AG09319 (cell line): ENCODE measurements at regions not wholly inside any gene's neighbourhood (a gene's known extent, or its start where the extent isn't known, plus 50 kb on each side); places are given as distances from the start of the nearest gene placed in this dataset.
A peak's percentile ranks its signal among the peaks of the same experiment; 100 is the strongest.

Experiments used
- DNase-seq: peaks from one replicate; pipeline ENCODE4 v3.0.0-alpha.2; 2010; ENCODE audit warnings: low read depth; ENCODE audit errors: extremely low read depth
- CTCF ChIP-seq: IDR thresholded peaks from 2 replicates; pipeline ENCODE4 v1.5.1; 2011; ENCODE audit warnings: low read depth, mild to moderate bottlenecking, inconsistent platforms, low read length, moderate library complexity

GRCh38 chr3:73235768-73236167 lies 174.3 kb downstream of the EBLN2 start:
- TF ChIP-seq CTCF = no peak
- no peak for DNase-seq

- no peak for TF ChIP-seq CTCF
- no peak for DNase-seq
These were observed 175.4 kb downstream of the EBLN2 start for GRCh38 chr3:73236867-73237266.

DNA sequence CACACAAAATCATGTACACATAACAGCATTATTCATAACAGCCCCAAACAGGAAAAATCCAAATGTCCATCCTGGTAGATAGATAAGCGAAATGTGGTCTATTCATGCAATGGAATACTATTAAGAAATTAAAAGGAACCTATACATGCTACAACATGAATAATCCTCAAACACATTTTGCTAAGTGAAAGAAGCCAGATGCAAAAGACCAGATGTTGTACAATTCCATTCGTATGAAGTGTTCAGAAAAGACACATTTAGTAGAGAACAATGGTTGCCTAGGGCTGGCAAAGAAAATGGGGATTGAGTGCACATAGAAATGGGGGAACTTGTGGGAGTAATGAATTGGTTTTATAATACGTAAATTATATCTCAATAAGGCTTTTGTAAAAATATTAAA lies 182.3 kb downstream of the EBLN2 start:
- no peak for TF ChIP-seq CTCF
- DNase-seq = no peak

GRCh38 chr3:73245459-73245858 lies 184.0 kb downstream of the EBLN2 start:
- no peak for DNase-seq
- TF ChIP-seq CTCF = no peak

DNA sequence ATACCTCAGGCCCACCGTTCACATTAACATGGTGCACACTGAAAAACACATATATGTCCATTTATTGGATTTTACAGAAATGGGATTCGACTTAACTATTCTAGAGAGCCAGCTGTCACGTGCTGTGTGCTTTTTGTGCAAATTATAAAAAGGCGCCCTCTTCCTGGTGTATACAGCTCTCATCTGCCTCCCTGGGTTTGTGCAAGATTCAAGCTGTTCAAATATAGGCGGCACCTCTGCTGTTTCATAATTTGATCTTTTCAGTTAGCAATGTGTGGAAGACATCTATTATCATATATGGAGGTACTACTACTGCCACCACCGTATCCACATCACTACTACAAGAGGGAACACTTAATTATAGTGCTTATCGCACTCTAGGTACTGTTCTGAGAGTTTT lies 187.6 kb downstream of the EBLN2 start:
- DNase-seq = no peak
- no peak for TF ChIP-seq CTCF

DNA sequence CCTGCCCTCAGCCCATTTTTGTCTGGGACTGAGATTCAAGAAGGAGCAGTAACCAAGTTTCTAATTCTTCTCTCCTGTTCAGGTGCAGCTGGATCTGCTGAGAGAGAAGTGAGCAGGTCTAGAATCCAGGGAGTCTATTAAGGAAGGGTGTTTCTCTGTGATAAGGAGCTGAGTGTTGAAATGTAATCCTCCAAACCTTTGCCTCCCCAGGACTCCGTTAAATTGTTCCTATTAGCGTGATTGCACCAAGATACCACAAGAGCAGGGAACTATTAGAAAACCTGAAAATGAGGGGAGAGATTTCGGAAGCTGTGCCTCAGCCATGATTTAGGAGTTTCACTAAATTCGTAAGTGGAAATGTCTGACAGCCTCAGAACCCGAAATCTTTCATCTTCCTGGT lies 192.6 kb downstream of the EBLN2 start:
- no peak for DNase-seq
- TF ChIP-seq CTCF = no peak

GRCh38 chr3:73255609-73256029 lies 194.2 kb downstream of the EBLN2 start:
- DNase-seq = peak; percentile 3
- no peak for TF ChIP-seq CTCF
